Vagina (tissue), 2 donors: ENCODE measurements at regions not wholly inside any gene's neighbourhood (a gene's known extent, or its start where the extent isn't known, plus 50 kb on each side); places are given as distances from the start of the nearest gene placed in this dataset.

Source experiments
- DNase-seq, 2 donors: peaks; one replicate each; pipeline ENCODE4 v3.0.0-alpha.2; 2017; ENCODE audit errors: extremely low spot score in 2 of 2
- H3K27ac ChIP-seq: fragments of 200-600 bp; sonication (generic); one replicate; pipeline ENCODE4 v1.5.1; 2019
- H3K27me3 ChIP-seq: fragments of 200-600 bp; sonication (generic); one replicate; pipeline ENCODE4 v1.5.1; 2019
- H3K36me3 ChIP-seq, 2 donors: fragments of 200-600 bp; sonication (generic); one replicate each; pipeline ENCODE4 v1.5.1; 2017 to 2019
- H3K4me1 ChIP-seq: fragments of 200-600 bp; sonication (generic); one replicate; pipeline ENCODE4 v1.5.1; 2019
- H3K4me3 ChIP-seq, 2 donors: fragments of 200-600 bp; sonication (generic); 1 replicate in 1 of 2; 2 replicates in 1 of 2; pipeline ENCODE4 v1.5.1; 2016 to 2019
- H3K9me3 ChIP-seq: fragments of 200-600 bp; sonication (generic); one replicate; pipeline ENCODE4 v1.5.1; 2019
- CTCF ChIP-seq, 3 experiments: fragments of 450-650 bp in 2 of 3; fragments of 200-600 bp in 1 of 3; sonication (generic) in 1 of 3; IDR thresholded peaks; one replicate each; pipeline ENCODE4 v1.5.1; 2017 to 2019; ENCODE audit warnings: antibody characterized with exemption in 3 of 3, mild to moderate bottlenecking in 2 of 3, moderate library complexity in 2 of 3
- POLR2A ChIP-seq, 2 donors: fragments of 450-650 bp; IDR thresholded peaks; one replicate each; pipeline ENCODE4 v1.6.1; 2017; ENCODE audit warnings: antibody characterized with exemption in 2 of 2, mild to moderate bottlenecking in 2 of 2, moderate library complexity in 2 of 2
- POLR2AphosphoS5 ChIP-seq, 2 donors: sonication (generic); formaldehyde crosslinking; IDR thresholded peaks; one replicate each; pipeline ENCODE4 v1.9.0; 2017; ENCODE audit warnings: antibody characterized with exemption in 2 of 2, mild to moderate bottlenecking in 2 of 2, low read depth in 1 of 2; ENCODE audit not compliant: insufficient read depth in 1 of 2
- intact Hi-C: fragments of 100-400 bp; cut with DNase I; formaldehyde crosslinking; loops from one replicate; pipeline ENCODE4 v1.15.1; 2023

DNA sequence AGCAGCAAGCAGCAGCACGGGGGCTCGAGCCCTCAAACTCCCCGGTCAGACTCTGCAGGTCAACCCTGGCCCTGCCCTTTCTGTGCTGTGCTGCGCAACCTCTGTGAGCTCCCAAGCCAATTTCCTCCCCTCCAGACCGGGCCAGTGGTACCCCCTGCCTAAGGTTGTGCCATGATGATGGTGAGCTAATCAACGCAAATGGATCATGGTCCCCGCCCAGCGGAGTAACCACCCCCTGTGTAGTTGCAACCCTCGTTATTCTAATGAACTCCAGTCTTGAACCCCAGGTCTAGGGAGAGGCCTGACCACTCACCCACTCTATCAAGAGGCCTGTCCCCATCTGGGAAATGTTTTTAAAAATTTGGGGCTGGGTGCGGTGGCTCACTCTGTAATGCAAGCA lies 201.8 kb upstream of the FOXF1 start:
- no peak for DNase-seq
- intact Hi-C loops: no loop called here
- no peaks in the 10 kb centered on the region for H3K27me3 ChIP-seq
- H3K4me1 ChIP-seq: peaks cover 14% of the 10 kb centered on the region
- no peaks in the 10 kb centered on the region for H3K36me3 ChIP-seq
- H3K9me3 ChIP-seq: no peaks in the 10 kb centered on the region
- TF ChIP-seq CTCF (IDR thresholded peaks at IDR 0.05) (no peak), POLR2A (IDR thresholded peaks at IDR 0.05) (no peak), POLR2AphosphoS5 (IDR thresholded peaks at IDR 0.05; ENCODE audit: insufficient read depth in 1 of 2, low read depth in 1 of 2) (no peak)
- no peak overlapping the region for H3K4me3 ChIP-seq
- no peak overlapping the region for H3K27ac ChIP-seq

DNA sequence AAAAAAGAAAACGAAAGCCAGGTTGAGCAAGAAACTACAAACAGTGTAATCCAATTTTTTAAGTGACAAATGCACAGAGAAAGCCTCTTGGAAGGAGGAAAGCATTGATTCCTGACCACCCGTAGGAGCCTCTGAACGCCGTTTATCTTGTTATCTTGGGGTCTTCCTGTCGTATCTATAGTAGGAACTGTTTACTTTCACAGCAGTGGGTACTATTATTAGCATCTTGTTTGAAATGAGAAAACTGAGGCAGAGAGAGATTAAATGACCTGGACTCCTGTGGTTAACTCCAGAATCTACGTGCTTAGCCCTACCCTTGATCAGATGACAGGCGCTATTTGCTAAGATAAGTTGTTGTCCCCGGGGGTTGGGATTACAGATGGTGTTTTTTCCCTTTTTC lies 196.7 kb upstream of the FOXF1 start:
- intact Hi-C loops: no loop called here
- no peak for DNase-seq
- TF ChIP-seq POLR2AphosphoS5 (IDR thresholded peaks at IDR 0.05; ENCODE audit: insufficient read depth in 1 of 2, low read depth in 1 of 2) (no peak), CTCF (IDR thresholded peaks at IDR 0.05) (no peak), POLR2A (IDR thresholded peaks at IDR 0.05) (no peak)
- H3K27me3 ChIP-seq: no peaks in the 10 kb centered on the region
- no peaks in the 10 kb centered on the region for H3K9me3 ChIP-seq
- no peaks in the 10 kb centered on the region for H3K36me3 ChIP-seq
- no peak overlapping the region for H3K27ac ChIP-seq
- H3K4me3 ChIP-seq: no peak overlapping the region
- no peaks in the 10 kb centered on the region for H3K4me1 ChIP-seq

DNA sequence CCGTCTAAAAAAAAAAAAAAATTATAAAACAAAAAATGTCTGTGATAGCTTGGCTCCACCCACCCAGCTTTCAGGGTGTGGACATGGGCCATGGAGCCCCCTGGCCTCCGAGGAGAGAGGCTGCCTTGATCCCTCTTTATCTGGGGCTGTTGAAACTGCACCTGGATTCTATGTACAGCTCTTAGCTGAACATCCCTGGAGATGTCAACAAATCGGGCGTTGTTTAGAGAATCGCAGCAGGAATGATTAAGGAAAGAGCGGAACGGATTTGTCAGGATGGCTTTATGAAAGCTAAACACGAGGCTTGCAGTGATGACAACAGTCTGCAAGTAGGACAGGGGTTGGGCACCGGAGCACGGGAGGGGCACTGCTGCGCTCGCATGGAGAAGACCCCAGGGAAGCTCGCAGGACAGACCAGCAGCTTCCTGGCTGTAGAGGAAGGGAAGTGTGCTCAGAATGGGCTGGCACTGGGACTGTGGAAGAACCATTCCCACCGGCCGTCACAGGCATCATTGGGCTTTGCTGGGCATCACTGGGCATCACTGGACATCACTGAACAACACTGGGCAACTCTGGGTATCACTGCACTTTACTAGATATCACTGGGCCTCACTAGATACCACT lies 195.8 kb upstream of the FOXF1 start:
- no peak for DNase-seq
- no peak overlapping the region for H3K27ac ChIP-seq

DNA sequence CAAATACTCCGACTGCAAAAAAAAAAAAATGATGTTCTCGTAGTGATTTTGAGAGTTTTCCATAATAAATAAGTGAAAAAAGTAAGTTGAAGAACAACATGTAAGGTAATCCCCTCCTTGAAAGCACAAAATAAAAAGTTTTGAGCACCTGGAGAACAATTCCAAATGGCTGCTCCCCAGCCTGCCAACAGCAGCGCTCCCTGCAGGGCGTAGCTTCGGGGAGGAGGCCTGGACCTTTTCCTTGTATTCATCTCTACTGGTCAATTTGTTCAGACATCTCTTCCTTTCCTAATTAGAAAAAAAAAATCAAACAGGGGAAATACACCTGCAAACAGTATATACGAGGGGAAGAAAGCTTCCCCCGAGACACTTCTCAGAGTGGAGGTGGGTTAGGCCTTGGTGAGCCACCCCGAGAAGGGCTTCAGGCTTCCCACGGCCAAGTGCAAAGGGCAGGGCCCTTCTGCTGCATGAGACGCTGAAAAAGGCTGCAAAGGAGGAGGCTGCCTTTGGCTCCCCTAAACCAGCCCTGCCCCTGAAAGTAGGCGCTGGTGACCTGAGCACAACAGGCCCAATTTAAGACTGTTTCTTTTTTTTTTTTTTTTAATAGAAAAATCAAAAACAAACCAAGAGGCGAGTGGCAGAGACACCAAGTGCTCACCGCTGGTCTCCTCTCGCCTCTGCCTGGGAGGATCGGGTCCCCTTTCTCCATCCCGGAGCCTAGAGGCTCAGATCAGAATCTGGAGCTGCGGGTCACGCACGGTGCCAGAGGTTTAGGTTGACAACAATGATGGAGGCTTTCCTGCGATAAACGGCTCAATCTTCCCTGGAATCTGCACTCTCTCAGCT lies 193.1 kb upstream of the FOXF1 start:
- intact Hi-C loops: no loop called here
- H3K4me1 ChIP-seq: peaks cover 20% of the 10 kb centered on the region
- no peaks in the 10 kb centered on the region for H3K36me3 ChIP-seq
- TF ChIP-seq POLR2AphosphoS5 (IDR thresholded peaks at IDR 0.05; ENCODE audit: insufficient read depth in 1 of 2, low read depth in 1 of 2) (no peak), POLR2A (IDR thresholded peaks at IDR 0.05) (no peak), CTCF (IDR thresholded peaks at IDR 0.05) (no peak)
- H3K9me3 ChIP-seq: no peaks in the 10 kb centered on the region
- H3K27me3 ChIP-seq: no peaks in the 10 kb centered on the region
- H3K27ac ChIP-seq: no peak overlapping the region
- no peak for DNase-seq
- H3K4me3 ChIP-seq: no peak overlapping the region

More for the DNA sequence above, 195.8 kb upstream of the FOXF1 start:
- no peak overlapping the region for H3K4me3 ChIP-seq
- no peaks in the 10 kb centered on the region for H3K27me3 ChIP-seq
- no peaks in the 10 kb centered on the region for H3K4me1 ChIP-seq
- intact Hi-C loops: no loop called here
- H3K9me3 ChIP-seq: no peaks in the 10 kb centered on the region
- no peaks in the 10 kb centered on the region for H3K36me3 ChIP-seq
- TF ChIP-seq CTCF (IDR thresholded peaks at IDR 0.05): no peak
- no peak for TF ChIP-seq POLR2AphosphoS5 (IDR thresholded peaks at IDR 0.05; ENCODE audit: insufficient read depth in 1 of 2, low read depth in 1 of 2)
- TF ChIP-seq POLR2A (IDR thresholded peaks at IDR 0.05): no peak
